CD4-positive, alpha-beta memory T cell (primary cell): ENCODE measurements at regions not wholly inside any gene's neighbourhood (a gene's known extent, or its start where the extent isn't known, plus 50 kb on each side); places are given as distances from the start of the nearest gene placed in this dataset.

Source experiments
- CTCF ChIA-PET: fragments of 350-600 bp; sonication (Branson Sonifier 250); formaldehyde crosslinking; loops from one replicate; lab custom pipeline; 2021; ENCODE audit warnings: inconsistent platforms; ENCODE audit not compliant: partially characterized antibody; lab: Charles Lee
- POLR2A ChIA-PET: fragments of 350-600 bp; sonication (Branson Sonifier 250); formaldehyde crosslinking; loops from one replicate; lab custom pipeline; 2021; ENCODE audit not compliant: partially characterized antibody; lab: Charles Lee
- DNase-seq, 5 donors: peaks; one replicate each; pipeline versions ENCODE4 v3.0.0 to v3.0.0-alpha.2; 2020 to 2022; ENCODE audit warnings: mixed read lengths in 1 of 5
- H3K27ac ChIP-seq: one replicate; pipeline ENCODE4 v1.7.0; 2013; ENCODE audit warnings: low read depth, low read length
- H3K27me3 ChIP-seq: 2 replicates; pipeline ENCODE4 v1.7.0; 2013; ENCODE audit warnings: mild to moderate bottlenecking, low read length, moderate library complexity; ENCODE audit not compliant: insufficient read depth
- H3K36me3 ChIP-seq: 2 replicates; pipeline ENCODE4 v1.7.0; 2013; ENCODE audit warnings: mild to moderate bottlenecking, low read length, moderate library complexity; ENCODE audit not compliant: insufficient read depth
- H3K4me1 ChIP-seq: 2 replicates; pipeline ENCODE4 v1.7.0; 2013; ENCODE audit warnings: mild to moderate bottlenecking, low read length, moderate library complexity; ENCODE audit not compliant: insufficient read depth
- H3K4me3 ChIP-seq, 2 donors: one replicate each; pipeline ENCODE4 v1.7.0; 2013; ENCODE audit warnings: low read length in 2 of 2, mild to moderate bottlenecking in 1 of 2
- H3K9me3 ChIP-seq, 2 donors: one replicate each; pipeline ENCODE4 v1.7.0; 2013; ENCODE audit warnings: low read length in 2 of 2, control low read depth in 1 of 2; ENCODE audit not compliant: control insufficient read depth in 1 of 2
- H3K27ac Mint-ChIP-seq, 7 donors: one replicate each; pipeline ENCODE4 v1.8.0; 2020 to 2021; ENCODE audit warnings: mixed read lengths in 7 of 7, mild to moderate bottlenecking in 6 of 7, inconsistent platforms in 3 of 7, moderate library complexity in 3 of 7
- H3K27me3 Mint-ChIP-seq, 2 donors: one replicate each; pipeline ENCODE4 v1.8.0; 2020 to 2021; ENCODE audit warnings: mixed read lengths in 2 of 2
- H3K36me3 Mint-ChIP-seq, 2 donors: one replicate each; pipeline ENCODE4 v1.8.0; 2020 to 2021; ENCODE audit warnings: mixed read lengths in 2 of 2, inconsistent platforms in 1 of 2, mild to moderate bottlenecking in 1 of 2
- H3K4me1 Mint-ChIP-seq, 4 donors: one replicate each; pipeline ENCODE4 v1.8.0; 2020 to 2021; ENCODE audit warnings: mixed read lengths in 4 of 4, mild to moderate bottlenecking in 1 of 4
- H3K4me3 Mint-ChIP-seq, 8 donors: one replicate each; pipeline ENCODE4 v1.8.0; 2020 to 2021; ENCODE audit warnings: mixed read lengths in 8 of 8, mild to moderate bottlenecking in 7 of 8, moderate library complexity in 6 of 8, inconsistent platforms in 3 of 8
- H3K9me3 Mint-ChIP-seq, 8 donors: one replicate each; pipeline ENCODE4 v1.8.0; 2020 to 2021; ENCODE audit warnings: mixed read lengths in 8 of 8, mild to moderate bottlenecking in 5 of 8, inconsistent platforms in 3 of 8, moderate library complexity in 1 of 8
- intact Hi-C: fragments of 100-400 bp; cut with micrococcal nuclease; formaldehyde crosslinking; loops from one replicate; pipeline ENCODE4 v1.15.1; 2023

- Mint-ChIP-seq H3K9me3 (no peaks in the 10 kb centered on the region), H3K27ac (no peak overlapping the region), H3K36me3 (no peaks in the 10 kb centered on the region), H3K4me3 (no peak overlapping the region), H3K4me1 (peaks cover 0 to 2% (median 0%) of the 10 kb centered on the region in 4 donors), H3K27me3 (peaks cover 13 to 20% of the 10 kb centered on the region in 2 donors)
- no peaks in the 10 kb centered on the region for H3K9me3 ChIP-seq
- no peak for DNase-seq
- no peaks in the 10 kb centered on the region for H3K4me1 ChIP-seq
- intact Hi-C loops, result no loop called here
- H3K27ac ChIP-seq, result no peak overlapping the region
- ChIA-PET CTCF (no interaction called here), POLR2A (no interaction called here)
- H3K27me3 ChIP-seq, result peaks cover 5% of the 10 kb centered on the region
- no peaks in the 10 kb centered on the region for H3K36me3 ChIP-seq
- no peak overlapping the region for H3K4me3 ChIP-seq
Observed at GRCh38 chr6:106797186-106797585, 167.8 kb downstream of the QRSL1 start.

- H3K9me3 Mint-ChIP-seq, result no peaks in the 10 kb centered on the region
- Histone ChIP-seq H3K27ac (no peak overlapping the region), H3K9me3 (no peaks in the 10 kb centered on the region), H3K27me3 (peaks cover 5% of the 10 kb centered on the region), H3K4me3 (no peak overlapping the region), H3K4me1 (no peaks in the 10 kb centered on the region), H3K36me3 (no peaks in the 10 kb centered on the region)
- H3K27me3 Mint-ChIP-seq, result peaks cover 13 to 20% of the 10 kb centered on the region in 2 donors
- intact Hi-C loops, result no loop called here
- no peak overlapping the region for H3K4me3 Mint-ChIP-seq
- CTCF ChIA-PET, result no interaction called here
- H3K27ac Mint-ChIP-seq, result no peak overlapping the region
- no peaks in the 10 kb centered on the region for H3K36me3 Mint-ChIP-seq
- POLR2A ChIA-PET, result no interaction called here
- no peak for DNase-seq
- peaks cover 0 to 2% (median 0%) of the 10 kb centered on the region in 4 donors for H3K4me1 Mint-ChIP-seq
Observed at GRCh38 chr6:106796781-106797180, 167.4 kb downstream of the QRSL1 start.

- no peak for DNase-seq
- ChIA-PET POLR2A (no interaction called here), CTCF (no interaction called here)
- H3K36me3 Mint-ChIP-seq, result no peaks in the 10 kb centered on the region
- H3K4me1 Mint-ChIP-seq, result no peaks in the 10 kb centered on the region
- no peak overlapping the region for H3K4me3 Mint-ChIP-seq
- no peaks in the 10 kb centered on the region for H3K9me3 ChIP-seq
- H3K4me1 ChIP-seq, result no peaks in the 10 kb centered on the region
- no peak overlapping the region for H3K27ac ChIP-seq
- no peaks in the 10 kb centered on the region for H3K36me3 ChIP-seq
- peaks cover 3% of the 10 kb centered on the region for H3K27me3 ChIP-seq
- intact Hi-C loops, result no loop called here
- H3K9me3 Mint-ChIP-seq, result no peaks in the 10 kb centered on the region
- peaks cover 10 to 16% of the 10 kb centered on the region in 2 donors for H3K27me3 Mint-ChIP-seq
- no peak overlapping the region for H3K27ac Mint-ChIP-seq
- H3K4me3 ChIP-seq, result no peak overlapping the region
Observed at GRCh38 chr6:106794129-106794528, 164.8 kb downstream of the QRSL1 start.

GRCh38 chr6:106792536-106793236 is 163.3 kb downstream of the QRSL1 start:
- Histone ChIP-seq H3K27ac (no peak overlapping the region), H3K4me1 (no peaks in the 10 kb centered on the region), H3K9me3 (no peaks in the 10 kb centered on the region), H3K36me3 (no peaks in the 10 kb centered on the region), H3K27me3 (no peaks in the 10 kb centered on the region), H3K4me3 (no peak overlapping the region)
- H3K4me1 Mint-ChIP-seq, result no peaks in the 10 kb centered on the region
- intact Hi-C loops, result no loop called here
- peaks cover 8 to 14% of the 10 kb centered on the region in 2 donors for H3K27me3 Mint-ChIP-seq
- no peaks in the 10 kb centered on the region for H3K36me3 Mint-ChIP-seq
- ChIA-PET POLR2A (no interaction called here), CTCF (no interaction called here)
- no peaks in the 10 kb centered on the region for H3K9me3 Mint-ChIP-seq
- no peak overlapping the region for H3K4me3 Mint-ChIP-seq
- DNase-seq, result no peak
- no peak overlapping the region for H3K27ac Mint-ChIP-seq

- Histone ChIP-seq H3K27me3 (no peaks in the 10 kb centered on the region), H3K36me3 (no peaks in the 10 kb centered on the region), H3K27ac (no peak overlapping the region), H3K9me3 (no peaks in the 10 kb centered on the region), H3K4me3 (no peak overlapping the region), H3K4me1 (no peaks in the 10 kb centered on the region)
- no peak for DNase-seq
- Mint-ChIP-seq H3K4me1 (no peaks in the 10 kb centered on the region), H3K36me3 (no peaks in the 10 kb centered on the region), H3K27me3 (peaks cover 6 to 17% of the 10 kb centered on the region in 2 donors), H3K27ac (no peak overlapping the region), H3K9me3 (no peaks in the 10 kb centered on the region), H3K4me3 (no peak overlapping the region)
- intact Hi-C loops, result no loop called here
- POLR2A ChIA-PET, result no interaction called here
- CTCF ChIA-PET, result no interaction called here
Observed at GRCh38 chr6:106790935-106791334, 161.6 kb downstream of the QRSL1 start.

- no peaks in the 10 kb centered on the region for H3K9me3 ChIP-seq
- H3K27me3 ChIP-seq, result no peaks in the 10 kb centered on the region
- POLR2A ChIA-PET, result no interaction called here
- no peak for DNase-seq
- no peaks in the 10 kb centered on the region for H3K36me3 Mint-ChIP-seq
- no peak overlapping the region for H3K27ac ChIP-seq
- no peak overlapping the region for H3K27ac Mint-ChIP-seq
- no peaks in the 10 kb centered on the region for H3K36me3 ChIP-seq
- no peak overlapping the region for H3K4me3 Mint-ChIP-seq
- no peaks in the 10 kb centered on the region for H3K9me3 Mint-ChIP-seq
- intact Hi-C loops, result no loop called here
- H3K4me1 Mint-ChIP-seq, result no peaks in the 10 kb centered on the region
- H3K4me1 ChIP-seq, result no peaks in the 10 kb centered on the region
- no peak overlapping the region for H3K4me3 ChIP-seq
- CTCF ChIA-PET, result no interaction called here
- peaks cover 4 to 13% of the 10 kb centered on the region in 2 donors for H3K27me3 Mint-ChIP-seq
Observed at GRCh38 chr6:106790149-106790770, 160.9 kb downstream of the QRSL1 start.

GRCh38 chr6:106789428-106790148 is 160.2 kb downstream of the QRSL1 start:
- Mint-ChIP-seq H3K36me3 (no peaks in the 10 kb centered on the region), H3K4me1 (no peaks in the 10 kb centered on the region), H3K27ac (no peak overlapping the region), H3K27me3 (peaks cover 4 to 13% of the 10 kb centered on the region in 2 donors), H3K9me3 (no peaks in the 10 kb centered on the region), H3K4me3 (no peak overlapping the region)
- Histone ChIP-seq H3K4me1 (no peaks in the 10 kb centered on the region), H3K27me3 (no peaks in the 10 kb centered on the region), H3K27ac (no peak overlapping the region), H3K9me3 (no peaks in the 10 kb centered on the region), H3K36me3 (no peaks in the 10 kb centered on the region), H3K4me3 (no peak overlapping the region)
- CTCF ChIA-PET, result no interaction called here
- intact Hi-C loops, result no loop called here
- DNase-seq, result no peak
- POLR2A ChIA-PET, result no interaction called here
